ENCODE measurements at regions not wholly inside any gene's neighbourhood (a gene's known extent, or its start where the extent isn't known, plus 50 kb on each side); places are given as distances from the start of the nearest gene placed in this dataset.

GRCh38 chr12:84091651-84092050 lies 820.9 kb downstream of the SLC6A15 start:
- TF ChIP-seq POLR2AphosphoS5 (IDR thresholded peaks at IDR 0.05) (no peak), EP300 (IDR thresholded peaks at IDR 0.05) (no peak)
- TF ChIP-seq, protein P1, sequence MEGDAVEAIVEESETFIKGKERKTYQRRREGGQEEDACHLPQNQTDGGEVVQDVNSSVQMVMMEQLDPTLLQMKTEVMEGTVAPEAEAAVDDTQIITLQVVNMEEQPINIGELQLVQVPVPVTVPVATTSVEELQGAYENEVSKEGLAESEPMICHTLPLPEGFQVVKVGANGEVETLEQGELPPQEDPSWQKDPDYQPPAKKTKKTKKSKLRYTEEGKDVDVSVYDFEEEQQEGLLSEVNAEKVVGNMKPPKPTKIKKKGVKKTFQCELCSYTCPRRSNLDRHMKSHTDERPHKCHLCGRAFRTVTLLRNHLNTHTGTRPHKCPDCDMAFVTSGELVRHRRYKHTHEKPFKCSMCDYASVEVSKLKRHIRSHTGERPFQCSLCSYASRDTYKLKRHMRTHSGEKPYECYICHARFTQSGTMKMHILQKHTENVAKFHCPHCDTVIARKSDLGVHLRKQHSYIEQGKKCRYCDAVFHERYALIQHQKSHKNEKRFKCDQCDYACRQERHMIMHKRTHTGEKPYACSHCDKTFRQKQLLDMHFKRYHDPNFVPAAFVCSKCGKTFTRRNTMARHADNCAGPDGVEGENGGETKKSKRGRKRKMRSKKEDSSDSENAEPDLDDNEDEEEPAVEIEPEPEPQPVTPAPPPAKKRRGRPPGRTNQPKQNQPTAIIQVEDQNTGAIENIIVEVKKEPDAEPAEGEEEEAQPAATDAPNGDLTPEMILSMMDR (IDR thresholded peaks at IDR 0.05) = no peak
